ENCODE measurements at regions not wholly inside any gene's neighbourhood (a gene's known extent, or its start where the extent isn't known, plus 50 kb on each side); places are given as distances from the start of the nearest gene placed in this dataset.

GRCh38 chr10:108771106-108771505, 1152.2 kb downstream of the XPNPEP1 start:
- no peak for FAIRE-seq

GRCh38 chr10:108765794-108766193, 1157.5 kb downstream of the XPNPEP1 start:
- DNase-seq (ENCODE audit: low spot score in 2 of 2) (no peak), FAIRE-seq (no peak)

More at GRCh38 chr10:108771106-108771505, 1152.2 kb downstream of the XPNPEP1 start:
- no peak for DNase-seq (ENCODE audit: low spot score in 2 of 2)

GRCh38 chr10:108757946-108758345, 1165.4 kb downstream of the XPNPEP1 start:
- no peak for FAIRE-seq
- no peak for DNase-seq (ENCODE audit: low spot score in 2 of 2)

- DNase-seq (ENCODE audit: low spot score in 2 of 2) (no peak), FAIRE-seq (no peak)
Observed at GRCh38 chr10:108755646-108756045, 1167.7 kb downstream of the XPNPEP1 start.

GRCh38 chr10:108753326-108753725, 1170.0 kb downstream of the XPNPEP1 start:
- DNase-seq (ENCODE audit: low spot score in 2 of 2), result no peak
- FAIRE-seq, result no peak

- FAIRE-seq (no peak), DNase-seq (ENCODE audit: low spot score in 2 of 2) (no peak)
Observed at GRCh38 chr10:108749042-108749441, 1174.3 kb downstream of the XPNPEP1 start.

- DNase-seq (ENCODE audit: low spot score in 2 of 2) (no peak), FAIRE-seq (no peak)
Observed at GRCh38 chr10:108736111-108736510, 1187.2 kb downstream of the XPNPEP1 start.

- FAIRE-seq (no peak), DNase-seq (ENCODE audit: low spot score in 2 of 2) (no peak)
Observed at GRCh38 chr10:108735380-108735779, 1187.9 kb downstream of the XPNPEP1 start.

- FAIRE-seq (no peak), DNase-seq (ENCODE audit: low spot score in 2 of 2) (no peak)
Observed at GRCh38 chr10:108721874-108722273, 1201.4 kb downstream of the XPNPEP1 start.

- DNase-seq (ENCODE audit: low spot score in 2 of 2) (no peak), FAIRE-seq (no peak)
Observed at GRCh38 chr10:108716352-108716751, 1207.0 kb downstream of the XPNPEP1 start.

- FAIRE-seq (no peak), DNase-seq (ENCODE audit: low spot score in 2 of 2) (no peak)
Observed at GRCh38 chr10:108709927-108710722, 1213.2 kb downstream of the XPNPEP1 start.

- no peak for DNase-seq (ENCODE audit: low spot score in 2 of 2)
- no peak for FAIRE-seq
Observed at GRCh38 chr10:108708363-108708762, 1214.9 kb downstream of the XPNPEP1 start.

GRCh38 chr10:108696792-108697477, 1226.4 kb downstream of the XPNPEP1 start:
- FAIRE-seq (no peak), DNase-seq (ENCODE audit: low spot score in 2 of 2) (no peak)

- DNase-seq (ENCODE audit: low spot score in 2 of 2) (no peak), FAIRE-seq (no peak)
Observed at GRCh38 chr10:108691126-108691525, 1232.2 kb downstream of the XPNPEP1 start.

- FAIRE-seq, result no peak
- no peak for DNase-seq (ENCODE audit: low spot score in 2 of 2)
Observed at GRCh38 chr10:108690530-108690929, 1232.8 kb downstream of the XPNPEP1 start.

- no peak for DNase-seq (ENCODE audit: low spot score in 2 of 2)
- no peak for FAIRE-seq
Observed at GRCh38 chr10:108689891-108690290, 1233.4 kb downstream of the XPNPEP1 start.

GRCh38 chr10:108688314-108688713, 1235.0 kb downstream of the XPNPEP1 start:
- DNase-seq (ENCODE audit: low spot score in 2 of 2), result no peak
- FAIRE-seq, result no peak

GRCh38 chr10:108685863-108686531, 1237.3 kb downstream of the XPNPEP1 start:
- FAIRE-seq (no peak), DNase-seq (ENCODE audit: low spot score in 2 of 2) (no peak)

GRCh38 chr10:108684431-108684830, 1238.9 kb downstream of the XPNPEP1 start:
- FAIRE-seq, result no peak
- no peak for DNase-seq (ENCODE audit: low spot score in 2 of 2)

GRCh38 chr10:108673741-108674140, 1249.6 kb downstream of the XPNPEP1 start:
- DNase-seq (ENCODE audit: low spot score in 2 of 2) (no peak), FAIRE-seq (no peak)

- no peak for FAIRE-seq
- DNase-seq (ENCODE audit: low spot score in 2 of 2), result no peak
Observed at GRCh38 chr10:108663587-108663986, 1259.7 kb downstream of the XPNPEP1 start.

Measured in frontal cortex (tissue), 3 donors.